SH-SY5Y (cell line): ENCODE measurements at regions not wholly inside any gene's neighbourhood (a gene's known extent, or its start where the extent isn't known, plus 50 kb on each side); places are given as distances from the start of the nearest gene placed in this dataset.

ENCODE experiments used
- GATA2 ChIP-seq: IDR thresholded peaks from 2 replicates; pipeline ENCODE4 v1.6.1; 2011; ENCODE audit warnings: mild to moderate bottlenecking, low read depth, low read length
- GATA3 ChIP-seq: IDR thresholded peaks from 2 replicates; pipeline ENCODE4 v1.6.1; 2011; ENCODE audit warnings: low read depth, mild to moderate bottlenecking, low read length, moderate library complexity

DNA sequence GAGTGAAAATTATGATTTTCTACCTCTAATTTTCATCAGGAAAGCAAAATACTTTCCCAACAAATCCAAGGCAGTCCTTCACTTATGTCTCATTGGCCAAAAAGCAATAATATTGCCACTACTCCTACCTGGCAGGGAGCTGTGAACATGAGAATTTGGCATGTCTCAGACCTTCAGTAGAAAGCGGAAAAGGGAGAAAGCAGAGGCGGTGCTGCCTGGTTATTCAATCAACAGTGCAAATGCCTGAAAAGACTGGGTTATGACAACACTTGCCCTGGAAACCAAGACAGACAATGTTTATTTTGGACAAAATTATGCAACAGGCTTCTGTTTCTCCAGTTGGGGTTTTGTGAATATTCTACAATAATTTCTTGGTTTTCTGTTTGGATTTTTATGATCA, 194.4 kb downstream of the TAF11L14 start:
- no peak for TF ChIP-seq GATA3
- TF ChIP-seq GATA2, result no peak
